BJ (cell line): ENCODE measurements at regions not wholly inside any gene's neighbourhood (a gene's known extent, or its start where the extent isn't known, plus 50 kb on each side); places are given as distances from the start of the nearest gene placed in this dataset. TPM values are rescaled to one million over a fixed set of nuclear protein-coding genes. Genes with fewer than 3 reads are reported as not detected.

Source experiments
- CTCF ChIA-PET: fragments of 350-600 bp; formaldehyde crosslinking; extraction: SDS; loops from one replicate; lab custom pipeline; 2021; ENCODE audit warnings: antibody characterized with exemption, inconsistent platforms; lab: Yijun Ruan, JAX
- POLR2A ChIA-PET: fragments of 300-600 bp; sonication (Branson Sonifier 250); formaldehyde crosslinking; extraction: SDS; loops from one replicate; lab custom pipeline; 2021; ENCODE audit warnings: antibody characterized with exemption; lab: Charles Lee
- DNase-seq: peaks from one replicate; pipeline ENCODE4 v3.0.0-alpha.2; 2011; ENCODE audit warnings: low read depth
- H3K27me3 ChIP-seq: 2 replicates; pipeline ENCODE4 v1.6.0; 2011; ENCODE audit warnings: low read length; ENCODE audit not compliant: control insufficient read depth, insufficient read depth
- H3K36me3 ChIP-seq: 2 replicates; pipeline ENCODE4 v1.5.1; 2011; ENCODE audit warnings: low read length; ENCODE audit not compliant: control insufficient read depth, insufficient read depth
- H3K4me3 ChIP-seq: 2 replicates; pipeline ENCODE4 v1.5.1; 2011; ENCODE audit warnings: low read depth, mild to moderate bottlenecking, control low read depth, low read length
- CTCF ChIP-seq: IDR thresholded peaks from 2 replicates; pipeline ENCODE4 v1.5.1; 2011; ENCODE audit warnings: low read depth, mild to moderate bottlenecking, control low read depth, inconsistent platforms, low read length, moderate library complexity; ENCODE audit not compliant: insufficient read depth
- small RNA-seq: library from RNA; depleted of rRNA; stranded (forward); fragments of <200 nt; gene quantifications from one replicate; pipeline ENCODE3, GENCODE V24; 2012; ENCODE audit warnings: low replicate concordance, low read depth; ENCODE audit not compliant: insufficient read length

- no peak for TF ChIP-seq CTCF
- ChIA-PET CTCF (no interaction called here), POLR2A (no interaction called here)
- H3K36me3 ChIP-seq: no peaks in the 10 kb centered on the region
- H3K4me3 ChIP-seq: no peak overlapping the region
- no peak for DNase-seq
- peaks cover 2% of the 10 kb centered on the region for H3K27me3 ChIP-seq
These were observed 55.3 kb upstream of the ZMIZ1 start for GRCh38 chr10:79013406-79013987.

GRCh38 chr10:79014796-79015195 lies 54.0 kb upstream of the ZMIZ1 start:
- ChIA-PET POLR2A (no interaction called here), CTCF (interaction anchor here (1.1 kb wide), 1 partner anchor 16 kb away, joined by 4 read pairs; no protein-coding TSS in a partner anchor)
- TF ChIP-seq CTCF: no peak
- Histone ChIP-seq H3K27me3 (peaks cover 2% of the 10 kb centered on the region; the same call in 1 of the 2 replicates), H3K36me3 (no peaks in the 10 kb centered on the region), H3K4me3 (no peak overlapping the region)
- DNase-seq: no peak

- ChIA-PET CTCF (no interaction called here), POLR2A (no interaction called here)
- TF ChIP-seq CTCF: no peak
- no peak overlapping the region for H3K4me3 ChIP-seq
- H3K36me3 ChIP-seq: no peaks in the 10 kb centered on the region
- 0 out of 2 replicates have a peak, but pooled peaks cover 2% of the 10 kb centered on the region for H3K27me3 ChIP-seq
- DNase-seq: no peak
These were observed 50.8 kb upstream of the ZMIZ1 start for GRCh38 chr10:79017882-79018520.

GRCh38 chr10:79018521-79019011 lies 50.2 kb upstream of the ZMIZ1 start:
- H3K27me3 ChIP-seq: 0 out of 2 replicates have a peak, but pooled peaks cover 2% of the 10 kb centered on the region
- CTCF ChIA-PET: interaction anchor here (1.0 to 1.5 kb wide), 2 partner anchors 11 to 19 kb away, joined by 3 read pairs; no protein-coding TSS in a partner anchor
- H3K4me3 ChIP-seq: no peak overlapping the region
- no peak for TF ChIP-seq CTCF
- POLR2A ChIA-PET: no interaction called here
- no peaks in the 10 kb centered on the region for H3K36me3 ChIP-seq
- DNase-seq: no peak

Small RNAs in the stretch of these regions (small RNA-seq; reads per million reads assigned to genes)
- gene RF00056: not detected
